GM12873 (cell line): ENCODE measurements at regions not wholly inside any gene's neighbourhood (a gene's known extent, or its start where the extent isn't known, plus 50 kb on each side); places are given as distances from the start of the nearest gene placed in this dataset.

ENCODE experiments used
- CTCF ChIP-seq: IDR thresholded peaks from 2 replicates; pipeline ENCODE4 v1.5.1; 2012; ENCODE audit warnings: low read depth, mild to moderate bottlenecking, moderate library complexity, low read length, control low read depth; ENCODE audit not compliant: insufficient read depth; ENCODE audit errors: missing control alignments

- no peak for TF ChIP-seq CTCF
These were observed 125.1 kb upstream of the ZBED5 start for GRCh38 chr11:10982704-10983510.

DNA sequence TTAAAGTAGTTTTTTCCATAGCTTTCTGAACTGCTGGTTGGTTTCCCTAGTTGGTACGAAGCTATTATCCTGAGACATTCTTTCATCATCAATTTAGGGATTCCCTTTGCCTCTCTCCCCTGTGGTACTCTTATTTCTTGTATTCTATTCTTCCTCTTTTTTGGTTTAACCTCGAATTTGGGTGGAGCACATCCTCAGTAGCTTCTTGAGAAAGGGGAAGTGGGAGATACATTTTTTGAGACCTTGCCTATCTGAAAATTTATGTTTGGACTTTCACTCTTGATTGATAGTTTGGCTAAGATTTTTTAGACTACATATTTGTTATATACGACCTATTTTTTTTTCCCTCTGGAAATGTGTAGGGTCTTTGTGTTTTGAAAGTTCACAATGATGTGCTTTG, 121.7 kb upstream of the ZBED5 start:
- no peak for TF ChIP-seq CTCF

GRCh38 chr11:10978198-10978597, 120.3 kb upstream of the ZBED5 start:
- no peak for TF ChIP-seq CTCF

- TF ChIP-seq CTCF, result no peak
These were observed 117.5 kb upstream of the ZBED5 start for GRCh38 chr11:10975287-10975721.

DNA sequence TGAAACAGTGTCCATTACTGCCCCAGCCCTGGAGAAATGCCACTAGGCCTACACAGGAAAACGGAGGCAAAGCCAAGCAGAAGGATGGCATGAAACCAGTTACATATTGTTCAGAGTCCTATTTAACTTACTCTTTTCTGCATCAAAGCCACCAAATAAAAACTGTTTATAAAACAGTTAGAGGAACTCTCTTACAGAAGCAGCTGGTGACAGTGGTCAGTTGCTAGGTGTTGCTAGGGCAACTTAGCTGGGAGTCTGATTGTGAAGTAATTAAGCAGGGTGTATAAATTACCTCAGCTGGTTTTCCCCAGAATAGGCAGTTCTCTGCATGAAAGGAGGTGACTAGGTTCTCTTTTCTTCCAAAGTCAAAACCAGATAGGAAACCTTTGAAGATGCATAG, 115.6 kb upstream of the ZBED5 start:
- TF ChIP-seq CTCF, result no peak

DNA sequence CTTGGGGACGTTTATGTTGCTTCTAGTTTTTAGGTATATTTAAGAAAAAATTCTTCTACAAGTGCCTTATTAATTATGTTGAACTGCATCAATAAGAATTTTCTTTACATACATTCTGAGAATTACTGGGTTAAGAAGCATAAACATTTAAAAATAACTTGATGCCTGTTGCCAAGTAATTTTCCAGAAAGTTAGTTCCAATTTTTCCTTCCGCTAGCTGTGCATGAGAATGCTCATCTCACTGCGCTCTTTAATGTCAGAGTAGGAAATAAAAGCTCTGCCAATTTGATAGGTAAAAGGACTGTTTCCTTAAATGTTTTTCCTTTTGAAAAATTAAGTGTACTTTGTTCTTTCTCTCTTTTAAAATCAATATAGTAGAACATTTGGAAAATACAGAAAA, 113.1 kb upstream of the ZBED5 start:
- TF ChIP-seq CTCF, result no peak

- TF ChIP-seq CTCF, result no peak
These were observed 111.5 kb upstream of the ZBED5 start for GRCh38 chr11:10969387-10969786.
